H1 (cell line): ENCODE measurements at regions not wholly inside any gene's neighbourhood (a gene's known extent, or its start where the extent isn't known, plus 50 kb on each side); places are given as distances from the start of the nearest gene placed in this dataset.

Experiments
- CTCF ChIA-PET: fragments of 300-600 bp; sonication (Branson Sonifier 250); formaldehyde crosslinking; loops from one replicate; lab custom pipeline; 2021; ENCODE audit not compliant: partially characterized antibody; lab: Charles Lee
- POLR2A ChIA-PET: fragments of 300-600 bp; sonication (Branson Sonifier 250); formaldehyde crosslinking; loops from one replicate; lab custom pipeline; 2021; ENCODE audit warnings: inconsistent platforms; ENCODE audit not compliant: partially characterized antibody; lab: Charles Lee
- DNase-seq, 2 experiments: peaks; one replicate each; pipeline versions ENCODE4 v3.0.0 to v3.0.0-alpha.2; 2010 to 2022; ENCODE audit warnings: low spot score in 2 of 2, low read depth in 1 of 2, mixed read lengths in 1 of 2
- FAIRE-seq: peaks from 2 replicates; lab custom pipeline; 2011; peaks lifted over from hg19 to GRCh38; lab: Jason Lieb, UNC
- H2AFZ ChIP-seq: 2 replicates; pipeline ENCODE4 v1.8.1; 2012; ENCODE audit warnings: low read length, inconsistent platforms
- H2AK5ac ChIP-seq: 2 replicates; pipeline ENCODE4 v1.6.1; 2013; ENCODE audit warnings: low read depth, low read length
- H2BK120ac ChIP-seq: replicated peaks from 2 replicates; pipeline ENCODE3; 2013; ENCODE audit warnings: low read depth, low read length, inconsistent platforms
- H2BK12ac ChIP-seq: 2 replicates; pipeline ENCODE4 v1.6.1; 2013; ENCODE audit warnings: low read depth, low read length
- H2BK15ac ChIP-seq: 2 replicates; pipeline ENCODE4 v1.6.1; 2013; ENCODE audit warnings: low read length
- H2BK20ac ChIP-seq: 2 replicates; pipeline ENCODE4 v1.6.1; 2013; ENCODE audit warnings: low read length
- H2BK5ac ChIP-seq: 2 replicates; pipeline ENCODE4 v1.6.1; 2013; ENCODE audit warnings: low read depth, low read length
- H3K14ac ChIP-seq: 2 replicates; pipeline ENCODE4 v1.6.1; 2013; ENCODE audit warnings: inconsistent platforms; ENCODE audit not compliant: insufficient read length
- H3K18ac ChIP-seq: 2 replicates; pipeline ENCODE4 v1.6.1; 2013; ENCODE audit warnings: low read length; ENCODE audit errors: extremely low read depth
- H3K23ac ChIP-seq: 2 replicates; pipeline ENCODE4 v1.6.1; 2013; ENCODE audit warnings: inconsistent platforms; ENCODE audit not compliant: insufficient read length
- H3K23me2 ChIP-seq: 2 replicates; pipeline ENCODE4 v1.6.1; 2013; ENCODE audit warnings: low read depth, low read length
- H3K27ac ChIP-seq: 2 replicates; pipeline ENCODE4 v1.6.1; 2011; ENCODE audit warnings: low read depth, low read length, inconsistent platforms
- H3K27me3 ChIP-seq, 4 experiments: replicated peaks in 1 of 4; 1 replicate in 1 of 4; 2 replicates in 3 of 4; pipeline versions ENCODE4 v1.6.1 to v1.8.1; 2011 to 2013; ENCODE audit warnings: low read length in 3 of 4, mild to moderate bottlenecking in 3 of 4, inconsistent platforms in 2 of 4, mixed read lengths in 2 of 4, moderate library complexity in 1 of 4; ENCODE audit not compliant: control insufficient read depth in 3 of 4, insufficient read depth in 3 of 4; ENCODE audit errors: extremely low read depth in 1 of 4
- H3K36me3 ChIP-seq, 4 experiments: 2 replicates each; pipeline versions ENCODE4 v1.6.1 to v1.8.1; 2011 to 2013; ENCODE audit warnings: mild to moderate bottlenecking in 4 of 4, low read length in 3 of 4, moderate library complexity in 2 of 4, control low read depth in 1 of 4, inconsistent platforms in 1 of 4; ENCODE audit not compliant: insufficient read depth in 4 of 4, control insufficient read depth in 2 of 4
- H3K4ac ChIP-seq: replicated peaks from 2 replicates; pipeline ENCODE3; 2013; ENCODE audit warnings: low read length, low read depth, mixed read lengths, inconsistent platforms; ENCODE audit not compliant: insufficient read length
- H3K4me1 ChIP-seq, 4 experiments: replicated peaks in 1 of 4; 1 replicate in 1 of 4; 2 replicates in 3 of 4; pipeline versions ENCODE4 v1.6.1 to v1.8.1; 2011 to 2013; ENCODE audit warnings: low read length in 3 of 4, inconsistent platforms in 2 of 4, mixed read lengths in 1 of 4; ENCODE audit not compliant: insufficient read depth in 4 of 4, control insufficient read depth in 3 of 4
- H3K4me2 ChIP-seq, 2 experiments: 2 replicates each; pipeline versions ENCODE4 v1.6.1 to v1.8.1; 2011 to 2013; ENCODE audit warnings: low read depth in 2 of 2, low read length in 2 of 2, control low read depth in 1 of 2, inconsistent platforms in 1 of 2, mild to moderate bottlenecking in 1 of 2; ENCODE audit not compliant: insufficient read depth in 1 of 2
- H3K4me3 ChIP-seq, 4 experiments: fragments of 200-600, 300-600 bp in 1 of 4; sonication (generic), shearing (Covaris generic), sonication (Bioruptor Twin) in 1 of 4; 2 replicates each; pipeline versions ENCODE4 v1.5.1 to v1.8.1; 2011 to 2016; ENCODE audit warnings: low read length in 4 of 4, low read depth in 3 of 4, control low read depth in 2 of 4, inconsistent platforms in 2 of 4, mild to moderate bottlenecking in 2 of 4, mixed read lengths in 1 of 4, moderate library complexity in 1 of 4; ENCODE audit not compliant: insufficient read depth in 2 of 4; ENCODE audit errors: extremely low read depth in 1 of 4
- H3K56ac ChIP-seq: replicated peaks from 2 replicates; pipeline ENCODE3; 2013; ENCODE audit warnings: low read depth, mild to moderate bottlenecking, mixed read lengths, low read length, inconsistent platforms; ENCODE audit not compliant: insufficient read length
- H3K79me1 ChIP-seq: 2 replicates; pipeline ENCODE4 v1.6.1; 2013; ENCODE audit warnings: low read depth, low read length, control low read depth
- H3K79me2 ChIP-seq, 2 experiments: 2 replicates each; pipeline versions ENCODE4 v1.6.1 to v1.8.1; 2012 to 2013; ENCODE audit warnings: low read length in 2 of 2, mild to moderate bottlenecking in 2 of 2, inconsistent platforms in 1 of 2; ENCODE audit not compliant: insufficient read depth in 2 of 2, control insufficient read depth in 1 of 2
- H3K9ac ChIP-seq, 4 experiments: replicated peaks in 1 of 4; 1 replicate in 1 of 4; 2 replicates in 3 of 4; pipeline versions ENCODE4 v1.6.1 to v1.8.1; 2011 to 2013; ENCODE audit warnings: low read depth in 3 of 4, low read length in 3 of 4, control low read depth in 2 of 4, mild to moderate bottlenecking in 2 of 4, moderate library complexity in 2 of 4, inconsistent platforms in 1 of 4; ENCODE audit errors: extremely low read depth in 1 of 4
- H3K9me3 ChIP-seq, 2 experiments: 2 replicates each; pipeline versions ENCODE4 v1.6.1 to v1.8.1; 2012 to 2013; ENCODE audit warnings: mild to moderate bottlenecking in 2 of 2, moderate library complexity in 2 of 2, control low read depth in 1 of 2, inconsistent platforms in 1 of 2, low read depth in 1 of 2, low read length in 1 of 2, mixed read lengths in 1 of 2; ENCODE audit not compliant: insufficient read depth in 2 of 2
- H4K20me1 ChIP-seq, 2 experiments: replicated peaks in 1 of 2; 2 replicates each; pipeline versions ENCODE3 to v1.8.1; 2011 to 2013; ENCODE audit warnings: inconsistent platforms in 2 of 2, low read length in 2 of 2, mild to moderate bottlenecking in 1 of 2; ENCODE audit not compliant: insufficient read depth in 2 of 2, control insufficient read depth in 1 of 2
- H4K5ac ChIP-seq: 2 replicates; pipeline ENCODE4 v1.6.1; 2013; ENCODE audit warnings: low read length, low read depth, mixed read lengths, inconsistent platforms; ENCODE audit not compliant: insufficient read length
- H4K8ac ChIP-seq: 2 replicates; pipeline ENCODE4 v1.8.0; 2013; ENCODE audit warnings: mild to moderate bottlenecking, moderate library complexity, low read length, inconsistent platforms; ENCODE audit not compliant: insufficient read depth; ENCODE audit errors: extremely low read depth
- H4K91ac ChIP-seq: replicated peaks from 2 replicates; pipeline ENCODE3; 2013; ENCODE audit warnings: low read length, mixed read lengths, inconsistent platforms; ENCODE audit not compliant: insufficient read length
- ASH2L ChIP-seq: fragments of 200-600, 300-600 bp; sonication (generic); IDR thresholded peaks from one replicate; pipeline ENCODE4 v1.7.1; 2017; ENCODE audit warnings: low read length
- CBX8 ChIP-seq: fragments of 300-800, 300-1000 bp; sonication (generic); IDR thresholded peaks from 2 replicates; pipeline ENCODE4 v1.7.1; 2016; ENCODE audit warnings: low read depth, low read length, borderline replicate concordance
- CEBPB ChIP-seq: IDR thresholded peaks from 2 replicates; pipeline ENCODE4 v1.6.1; 2012; ENCODE audit warnings: low read depth, low read length
- FOSL1 ChIP-seq: IDR thresholded peaks from 2 replicates; pipeline ENCODE4 v1.6.1; 2011; ENCODE audit warnings: mild to moderate bottlenecking, low read depth, low read length, moderate library complexity; ENCODE audit not compliant: insufficient read depth
- GABPA ChIP-seq: IDR thresholded peaks from 2 replicates; pipeline ENCODE4 v1.6.1; 2011; ENCODE audit warnings: mild to moderate bottlenecking, low read length, moderate library complexity, borderline replicate concordance; ENCODE audit not compliant: insufficient read depth
- MAX ChIP-seq: IDR thresholded peaks from 2 replicates; pipeline ENCODE4 v1.6.1; 2012; ENCODE audit warnings: inconsistent platforms
- POU5F1 ChIP-seq: IDR thresholded peaks from 2 replicates; pipeline ENCODE4 v1.6.1; 2011; ENCODE audit warnings: low read depth, mild to moderate bottlenecking, low read length, moderate library complexity
- SIX5 ChIP-seq: IDR thresholded peaks from 2 replicates; pipeline ENCODE4 v1.6.1; 2011; ENCODE audit warnings: mild to moderate bottlenecking, low read depth, low read length
- SUZ12 ChIP-seq: fragments of 200-600 bp; sonication (generic); IDR thresholded peaks from 2 replicates; pipeline ENCODE4 v1.6.1; 2012; ENCODE audit warnings: mild to moderate bottlenecking, inconsistent platforms, low read length, moderate library complexity, mixed read lengths
- TEAD4 ChIP-seq: IDR thresholded peaks from 2 replicates; pipeline ENCODE4 v1.6.1; 2012; ENCODE audit warnings: low read depth, low read length, inconsistent platforms, mixed read lengths
- ZNF274 ChIP-seq: IDR thresholded peaks from 2 replicates; pipeline ENCODE4 v1.7.0; 2012; ENCODE audit warnings: low read length, borderline replicate concordance; ENCODE audit errors: extremely low read depth
- WGBS, 2 experiments: shearing (Covaris generic) in 1 of 2; methylation state at CpG; one replicate each; pipeline versions ENCODE4 v1.1.6 to v1.1.7; 2013 to 2015; ENCODE audit warnings: low lambda C conversion rate in 2 of 2, mixed read lengths in 2 of 2, inconsistent platforms in 1 of 2, low coverage in 1 of 2, missing lambda C conversion rate in 1 of 2; ENCODE audit not compliant: insufficient replicate concordance in 2 of 2, insufficient coverage in 1 of 2, insufficient read length in 1 of 2; ENCODE audit errors: extremely low coverage in 1 of 2, missing lambda C conversion rate in 1 of 2; 5-methylcytosine and 5-hydroxymethylcytosine counted together

- H4K20me1 ChIP-seq, result no peaks in the 10 kb centered on the region
- H2AFZ ChIP-seq, result 0 out of 2 replicates have a peak overlapping the region, but pooled peaks have one; percentile 49
Measured at GRCh38 chr5:38115318-38115827, 143.0 kb upstream of the EGFLAM start.

More at GRCh38 chr5:38115318-38115827, 143.0 kb upstream of the EGFLAM start:
- H3K4me1 ChIP-seq, result peaks cover 0 to 5% (median 0%) of the 10 kb centered on the region in 4 experiments; a peak in 3 of 7 replicates
- H3K27ac ChIP-seq, result no peak overlapping the region
- no peak overlapping the region for H3K4me3 ChIP-seq
- no peak overlapping the region for H3K18ac ChIP-seq
- H3K9ac ChIP-seq, result no peak overlapping the region
- H3K9me3 ChIP-seq, result no peaks in the 10 kb centered on the region
- H4K8ac ChIP-seq, result no peak overlapping the region
- CTCF ChIA-PET, result interaction anchor here (1.1 to 1.5 kb wide), 2 partner anchors 9 to 11 kb away, joined by 3 to 5 read pairs; no protein-coding TSS in a partner anchor
- POLR2A ChIA-PET, result no interaction called here
- H2BK15ac ChIP-seq, result no peak overlapping the region
- no peak overlapping the region for H3K4ac ChIP-seq
- H2BK20ac ChIP-seq, result no peak overlapping the region
- no peak overlapping the region for H3K23ac ChIP-seq
- DNase-seq (no peak), FAIRE-seq (no peak)
- H2BK5ac ChIP-seq, result no peak overlapping the region
- H3K56ac ChIP-seq, result no peak overlapping the region
- no peak overlapping the region for H3K4me2 ChIP-seq
- no peaks in the 10 kb centered on the region; the same call in 1 of the 2 replicates for H3K23me2 ChIP-seq
- no peaks in the 10 kb centered on the region for H3K36me3 ChIP-seq
- H3K79me1 ChIP-seq, result no peaks in the 10 kb centered on the region
- H2AK5ac ChIP-seq, result no peak overlapping the region
- H3K14ac ChIP-seq, result no peak overlapping the region
- H2BK12ac ChIP-seq, result peak overlapping the region; percentile 20; the same call in 1 of the 2 replicates
- H4K5ac ChIP-seq, result peak overlapping the region; percentile 44
- no peak overlapping the region for H2BK120ac ChIP-seq
- H4K91ac ChIP-seq, result no peak overlapping the region
- no peaks in the 10 kb centered on the region for H3K79me2 ChIP-seq
- no peaks in the 10 kb centered on the region for H3K27me3 ChIP-seq
- WGBS, 2 experiments, result 74% methylated on average over 2 of the region's 2 CpGs; no CpG with 5 or more reads in 1 of the 2 experiments
- TF ChIP-seq FOSL1, result no peak
- no peak for TF ChIP-seq CBX8
- TF ChIP-seq GABPA, result no peak
- no peak for TF ChIP-seq MAX
- no peak for TF ChIP-seq POU5F1
- TF ChIP-seq SUZ12, result no peak
- no peak for TF ChIP-seq CEBPB
- no peak for TF ChIP-seq ASH2L
- TF ChIP-seq TEAD4, result no peak
- TF ChIP-seq SIX5, result no peak
- no peak for TF ChIP-seq ZNF274
- TF ChIP-seq, all 59 proteins: peak for 0
